GM04503 (cell line): ENCODE measurements at regions not wholly inside any gene's neighbourhood (a gene's known extent, or its start where the extent isn't known, plus 50 kb on each side); places are given as distances from the start of the nearest gene placed in this dataset.

Experiments
- DNase-seq: peaks from one replicate; pipeline ENCODE4 v3.0.0-alpha.2; 2012; ENCODE audit warnings: low read depth

GRCh38 chr13:63107179-63107943 is 1691.7 kb upstream of the PCDH20 start:
- no peak for DNase-seq

DNA sequence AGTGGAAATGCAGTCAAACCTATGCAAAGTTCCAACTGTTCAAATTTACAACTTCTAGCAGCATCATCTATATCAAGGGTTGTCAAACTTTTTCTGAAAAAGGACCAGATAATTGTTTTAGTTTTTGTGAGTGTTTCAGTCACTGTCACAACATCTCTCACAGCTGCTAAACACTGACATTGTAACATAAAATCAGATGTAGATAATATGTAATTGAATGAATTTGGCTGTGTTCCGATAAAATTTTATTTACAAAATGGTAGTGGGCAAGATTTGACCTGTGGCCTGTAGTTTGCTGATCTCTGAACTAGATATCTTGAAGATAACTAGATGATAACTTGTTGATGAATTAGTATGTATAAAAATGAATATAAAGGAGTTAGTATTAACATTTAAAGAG is 1679.1 kb upstream of the PCDH20 start:
- DNase-seq: no peak

DNA sequence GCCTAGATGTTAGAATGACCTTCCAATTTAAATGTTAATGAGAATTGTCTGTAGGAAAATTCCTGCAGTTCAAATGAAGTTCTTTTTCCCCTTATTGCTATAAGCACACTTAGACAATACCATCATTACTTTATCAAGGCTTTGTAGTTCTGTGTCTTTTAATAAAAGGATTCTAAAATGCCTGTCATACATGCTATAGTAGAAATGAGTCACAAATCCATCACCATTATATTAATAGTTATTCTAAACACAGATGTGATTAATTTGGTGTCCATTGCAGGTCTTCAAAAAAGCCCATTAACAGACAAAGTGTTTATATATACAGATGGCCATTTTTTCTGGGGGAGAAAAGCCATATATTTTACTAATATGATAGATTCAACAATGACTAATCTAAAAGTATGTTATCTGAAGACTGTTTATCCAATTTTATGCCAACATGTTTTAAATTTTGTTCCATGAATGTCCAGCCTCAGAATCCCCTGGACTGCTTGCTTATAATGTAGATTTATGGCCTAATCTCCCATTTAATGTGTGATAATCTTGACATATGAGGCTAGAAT is 1678.3 kb upstream of the PCDH20 start:
- no peak for DNase-seq

- DNase-seq: no peak
Measured at GRCh38 chr13:63092456-63092855, 1676.8 kb upstream of the PCDH20 start.

- DNase-seq: no peak
Measured at GRCh38 chr13:63090524-63090923, 1674.9 kb upstream of the PCDH20 start.

DNA sequence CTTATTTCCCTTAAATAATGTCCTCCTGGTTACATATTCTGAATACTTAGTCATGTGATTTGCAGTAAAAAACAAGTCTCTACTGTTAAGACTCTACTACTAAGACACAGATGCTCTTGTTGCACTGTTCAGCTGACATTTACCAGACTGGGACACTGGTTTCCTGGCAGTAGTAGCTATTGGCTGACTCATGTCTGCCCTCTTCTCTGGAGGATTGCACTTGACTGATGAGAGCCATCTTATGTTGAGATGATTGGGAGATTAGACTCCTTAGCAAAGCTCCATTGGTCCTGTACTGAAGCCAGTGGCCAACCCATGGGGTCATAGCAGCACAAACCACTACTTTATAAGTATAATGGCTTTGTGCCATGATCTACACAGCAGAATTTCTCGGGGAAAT is 1672.6 kb upstream of the PCDH20 start:
- DNase-seq: no peak

GRCh38 chr13:63086286-63086685 is 1670.6 kb upstream of the PCDH20 start:
- no peak for DNase-seq

GRCh38 chr13:63085851-63086250 is 1670.2 kb upstream of the PCDH20 start:
- no peak for DNase-seq

DNA sequence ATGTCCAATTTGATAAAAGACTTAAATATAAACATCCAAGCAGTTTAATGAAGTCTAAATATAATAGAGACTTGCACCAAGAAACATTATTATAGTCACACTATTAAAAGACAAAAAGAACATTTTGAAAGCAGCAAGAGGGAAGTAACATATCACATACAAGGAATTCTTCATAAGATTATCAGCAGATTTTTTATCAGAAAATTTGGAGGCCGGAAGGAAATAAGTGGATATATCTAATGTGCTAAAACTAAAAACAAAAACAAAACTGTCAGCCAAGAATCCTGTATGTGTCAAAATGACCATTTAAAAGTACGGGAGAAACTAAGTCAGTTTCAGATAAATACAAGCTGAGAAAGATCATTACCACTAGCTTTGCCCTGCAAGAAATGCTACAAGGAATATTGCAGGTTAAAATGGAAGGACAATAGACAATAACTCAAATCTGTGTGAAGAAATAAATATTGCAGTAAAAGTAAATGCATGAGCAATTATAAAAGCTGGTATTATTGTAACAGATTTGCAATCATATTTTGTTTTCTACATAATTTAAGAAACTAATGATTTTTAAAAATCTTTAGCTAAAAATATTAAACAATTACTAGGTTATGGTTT is 1665.9 kb upstream of the PCDH20 start:
- no peak for DNase-seq

- DNase-seq: no peak
Measured at GRCh38 chr13:63075126-63075525, 1659.5 kb upstream of the PCDH20 start.

- no peak for DNase-seq
Measured at GRCh38 chr13:63050287-63050686, 1634.6 kb upstream of the PCDH20 start.

DNA sequence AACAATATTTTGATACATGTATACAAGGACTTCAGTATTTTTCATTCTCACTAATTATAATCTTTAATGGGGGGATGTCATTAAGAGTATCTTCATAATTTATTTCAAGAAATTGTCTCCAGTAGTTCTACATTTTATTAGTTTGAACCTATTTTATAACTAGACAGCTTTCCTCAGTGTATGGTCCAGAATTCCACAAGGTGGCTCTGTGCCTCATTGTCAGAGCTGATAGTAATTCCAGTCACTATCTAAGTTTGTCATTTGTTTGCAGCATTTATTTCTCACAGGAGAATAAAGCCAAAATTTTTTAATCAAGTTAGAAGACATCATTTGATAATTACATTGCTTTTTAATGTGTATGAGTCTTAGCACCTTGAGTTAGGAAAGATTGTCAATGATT is 1633.0 kb upstream of the PCDH20 start:
- DNase-seq: no peak

DNA sequence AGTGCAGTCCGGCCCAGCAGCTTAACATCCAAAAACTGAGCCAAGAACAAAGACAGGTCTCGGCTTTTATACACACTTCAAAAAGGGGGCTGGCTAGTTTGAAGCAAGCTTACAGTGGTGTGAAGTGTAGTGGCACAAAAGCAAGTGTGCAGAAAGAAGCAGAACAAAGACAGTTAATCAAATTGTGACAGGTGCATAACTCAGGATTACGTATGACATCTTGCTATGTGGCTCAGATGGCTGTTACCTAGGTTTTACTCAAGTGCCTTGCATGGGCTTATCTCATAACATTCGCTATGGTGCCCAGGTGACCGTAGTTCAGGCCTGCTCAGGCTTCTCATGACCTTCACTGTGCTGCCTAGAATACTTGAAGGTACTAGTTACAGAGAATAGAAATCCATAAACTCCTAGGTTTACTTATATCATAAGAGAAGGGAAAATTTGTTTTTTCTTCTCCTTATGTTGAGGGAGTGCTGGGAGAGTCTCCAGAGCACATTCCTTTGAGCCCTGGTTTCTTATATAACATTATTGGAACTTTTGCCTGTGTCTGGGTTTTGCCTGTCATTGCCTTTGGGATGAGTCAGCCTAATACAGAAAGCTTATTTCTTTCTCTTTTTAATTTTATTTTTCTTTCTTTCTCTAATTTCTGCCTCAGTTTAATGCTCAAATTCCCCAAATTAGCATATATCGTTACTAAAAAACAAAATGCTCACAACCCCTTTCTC is 1629.1 kb upstream of the PCDH20 start:
- no peak for DNase-seq

- DNase-seq: no peak
Measured at GRCh38 chr13:63042686-63043085, 1627.0 kb upstream of the PCDH20 start.

DNA sequence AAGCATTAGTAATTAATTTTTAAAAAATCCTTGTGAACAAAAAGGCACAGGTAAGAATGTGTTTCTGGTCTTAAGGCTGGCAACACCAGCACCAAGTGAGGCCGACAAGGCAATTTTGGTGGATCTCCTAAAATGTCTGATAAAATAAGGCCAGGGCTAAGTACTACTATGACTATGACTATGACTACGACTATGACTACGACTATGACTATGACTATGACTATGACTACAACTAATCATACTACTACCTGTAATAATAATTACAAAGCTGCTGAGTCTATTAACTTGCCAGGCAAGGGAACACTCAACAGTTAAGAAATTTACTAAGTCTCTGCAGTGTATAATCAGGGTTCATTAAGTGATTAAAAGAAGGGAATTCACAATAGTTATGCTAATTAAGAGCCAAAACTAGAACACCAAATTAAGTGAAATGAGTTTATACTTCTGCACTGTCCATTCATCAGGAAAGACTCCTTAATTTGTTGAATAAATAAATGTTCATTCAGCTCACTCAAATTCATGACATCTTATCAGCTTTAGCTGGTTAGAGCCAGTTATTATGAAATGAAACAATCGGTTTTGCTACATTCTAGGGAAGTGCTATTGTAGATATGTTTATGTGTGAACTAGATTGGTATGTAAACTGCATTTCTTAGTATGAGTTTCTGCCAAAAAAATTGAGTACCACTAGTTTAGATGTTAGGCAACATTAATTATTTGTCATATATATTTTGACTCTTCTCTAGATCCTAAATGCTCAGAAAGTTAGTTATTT is 1626.2 kb upstream of the PCDH20 start:
- no peak for DNase-seq

GRCh38 chr13:63026285-63026797 is 1610.7 kb upstream of the PCDH20 start:
- DNase-seq: no peak

- DNase-seq: no peak
Measured at GRCh38 chr13:63025741-63026140, 1610.1 kb upstream of the PCDH20 start.

DNA sequence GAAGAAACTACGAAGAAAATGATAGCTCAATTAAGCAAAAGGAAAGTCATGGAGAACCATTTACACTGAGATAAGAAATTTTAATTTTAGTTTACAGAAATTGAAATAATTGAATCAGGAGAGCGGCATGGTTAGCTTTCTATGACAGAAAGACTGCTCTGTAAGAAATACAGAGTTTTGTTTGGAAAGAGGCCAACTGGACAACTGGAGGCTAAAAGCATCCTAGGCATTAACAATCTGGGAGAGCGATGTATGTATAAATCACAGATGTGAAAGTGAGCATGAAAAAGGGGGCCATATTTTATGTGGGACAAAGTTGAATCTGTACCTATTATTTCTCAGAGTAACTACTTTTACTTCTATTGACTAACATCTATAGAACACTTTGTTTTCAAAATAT is 1608.8 kb upstream of the PCDH20 start:
- DNase-seq: no peak

DNA sequence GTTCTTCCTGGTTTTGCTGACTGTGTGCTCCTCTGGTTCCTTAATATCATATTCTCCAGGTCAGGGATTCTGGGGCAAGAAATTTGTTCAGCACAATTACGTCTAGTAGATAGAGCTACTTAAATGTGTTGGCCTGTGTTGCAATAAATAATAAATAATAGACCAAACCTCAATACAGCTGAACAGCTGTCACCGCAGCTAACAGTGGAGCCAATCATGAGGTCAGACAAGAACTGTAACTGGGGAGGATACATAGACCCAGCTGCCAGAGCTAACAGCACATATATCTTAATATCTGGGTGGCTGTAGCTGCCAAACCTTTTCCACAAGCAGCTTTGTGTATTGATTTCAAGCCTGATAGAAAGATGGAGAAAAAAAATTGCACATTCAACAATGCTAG is 1596.3 kb upstream of the PCDH20 start:
- no peak for DNase-seq

- no peak for DNase-seq
Measured at GRCh38 chr13:63010072-63010658, 1594.5 kb upstream of the PCDH20 start.

- DNase-seq: no peak
Measured at GRCh38 chr13:63005625-63006024, 1590.0 kb upstream of the PCDH20 start.

DNA sequence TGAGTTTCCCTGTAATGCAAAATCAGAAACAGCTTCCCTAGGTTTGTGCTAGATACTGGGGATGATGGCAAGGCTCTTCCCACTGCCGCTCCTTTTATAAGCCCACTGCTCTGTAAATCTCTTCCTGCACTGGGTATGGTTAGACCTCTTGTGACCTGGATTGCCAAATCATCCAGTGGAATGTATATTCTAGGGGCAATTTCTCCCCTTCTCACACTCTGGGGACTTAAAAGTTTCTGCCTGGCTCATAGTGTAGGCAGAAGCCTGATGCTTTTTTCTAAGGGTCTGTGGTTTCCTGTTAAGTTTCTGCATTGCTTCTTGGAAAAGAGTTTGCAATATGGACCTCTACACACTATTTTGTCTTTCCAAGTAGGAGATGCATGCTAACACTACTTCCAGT is 1582.0 kb upstream of the PCDH20 start:
- no peak for DNase-seq
